AG10803 (cell line): ENCODE measurements at regions not wholly inside any gene's neighbourhood (a gene's known extent, or its start where the extent isn't known, plus 50 kb on each side); places are given as distances from the start of the nearest gene placed in this dataset.

Source experiments
- DNase-seq: peaks from one replicate; pipeline ENCODE4 v3.0.0; 2010; ENCODE audit warnings: low read depth
- H3K4me3 ChIP-seq: 2 replicates; pipeline ENCODE4 v1.5.1; 2011; ENCODE audit warnings: mild to moderate bottlenecking, low read length, control low read depth
- CTCF ChIP-seq: conservative IDR thresholded peaks from 2 replicates; pipeline ENCODE4 v1.5.1; 2011; ENCODE audit warnings: mild to moderate bottlenecking, low read length, control low read depth, inconsistent platforms

- peak; percentile 23 for DNase-seq
- H3K4me3 ChIP-seq: no peak overlapping the region
- TF ChIP-seq CTCF: no peak
Measured at GRCh38 chr12:90899456-90900182, 55.4 kb downstream of the CCER1 start.

- no peak for DNase-seq
- no peak overlapping the region for H3K4me3 ChIP-seq
- no peak for TF ChIP-seq CTCF
Measured at GRCh38 chr12:90897986-90898385, 57.0 kb downstream of the CCER1 start.

GRCh38 chr12:90897316-90897715 lies 57.7 kb downstream of the CCER1 start:
- TF ChIP-seq CTCF: no peak
- no peak overlapping the region for H3K4me3 ChIP-seq
- no peak for DNase-seq

- no peak overlapping the region for H3K4me3 ChIP-seq
- DNase-seq: no peak
- TF ChIP-seq CTCF: no peak
Measured at GRCh38 chr12:90896821-90897220, 58.2 kb downstream of the CCER1 start.

- no peak for TF ChIP-seq CTCF
- peak; percentile 90 for DNase-seq
Measured at GRCh38 chr12:90896164-90896563, 58.8 kb downstream of the CCER1 start.

GRCh38 chr12:90888316-90888715 lies 66.7 kb downstream of the CCER1 start:
- H3K4me3 ChIP-seq: no peak overlapping the region
- DNase-seq: no peak
- TF ChIP-seq CTCF: no peak

More at GRCh38 chr12:90896164-90896563, 58.8 kb downstream of the CCER1 start:
- no peak overlapping the region for H3K4me3 ChIP-seq

GRCh38 chr12:90883456-90883855 lies 71.5 kb downstream of the CCER1 start:
- no peak for DNase-seq
- H3K4me3 ChIP-seq: no peak overlapping the region
- TF ChIP-seq CTCF: no peak
